SK-N-SH treated with all-trans-retinoic acid at 6 μM for 48 hours (cell line): ENCODE measurements at regions not wholly inside any gene's neighbourhood (a gene's known extent, or its start where the extent isn't known, plus 50 kb on each side); places are given as distances from the start of the nearest gene placed in this dataset.
"Not testable (repeated sequence)": the region's sequence is repeated elsewhere in the genome, so short reads cannot be mapped to it uniquely, and the experiment has no call there.

Experiments used
- ARNTL ChIP-seq: fragments of 450-650 bp; formaldehyde crosslinking; IDR thresholded peaks from 2 replicates; pipeline ENCODE4 v1.5.0; 2020; ENCODE audit warnings: low read depth, mild to moderate bottlenecking, moderate library complexity, borderline replicate concordance
- CSDC2 ChIP-seq: fragments of 250-450 bp; sonication (Bioruptor Pico); IDR thresholded peaks from 2 replicates; pipeline ENCODE4 v1.5.0; 2020; ENCODE audit warnings: mild to moderate bottlenecking, moderate library complexity
- ESRRG ChIP-seq: fragments of 250-450 bp; sonication (Bioruptor Pico); IDR thresholded peaks from 2 replicates; pipeline ENCODE4 v1.6.1; 2021; ENCODE audit warnings: mild to moderate bottlenecking
- ISL1 ChIP-seq: fragments of 250-450 bp; sonication (Bioruptor Pico); IDR thresholded peaks from 2 replicates; pipeline ENCODE4 v2.1.2; 2022; ENCODE audit warnings: mild to moderate bottlenecking, moderate library complexity
- RARB ChIP-seq: fragments of 250-450 bp; sonication (Bioruptor Pico); IDR thresholded peaks from 2 replicates; pipeline ENCODE4 v1.8.0; 2021; ENCODE audit warnings: mild to moderate bottlenecking, moderate library complexity
- ZFP3 ChIP-seq: fragments of 250-450 bp; sonication (Bioruptor Pico); IDR thresholded peaks from 2 replicates; pipeline ENCODE4 v1.5.0; 2020; ENCODE audit warnings: mild to moderate bottlenecking, moderate library complexity
- ZFP30 ChIP-seq: fragments of 450-650 bp; formaldehyde crosslinking; IDR thresholded peaks from 2 replicates; pipeline ENCODE4 v1.5.0; 2022; ENCODE audit warnings: mild to moderate bottlenecking, moderate library complexity
- ZNF8 ChIP-seq: fragments of 450-650 bp; formaldehyde crosslinking; IDR thresholded peaks from 2 replicates; pipeline ENCODE4 v1.5.0; 2020; ENCODE audit warnings: mild to moderate bottlenecking, moderate library complexity
- TF ChIP-seq, protein P1 (sequence below): fragments of 250-450 bp; sonication (Bioruptor Pico); IDR thresholded peaks from 2 replicates; pipeline ENCODE4 v1.5.0; 2020; ENCODE audit warnings: mild to moderate bottlenecking, moderate library complexity
- TF ChIP-seq, protein P2 (sequence below): fragments of 250-450 bp; sonication (Bioruptor Pico); IDR thresholded peaks from 2 replicates; pipeline ENCODE4 v1.5.1; 2021; ENCODE audit warnings: mild to moderate bottlenecking, moderate library complexity

GRCh38 chr5:102688581-102689342 is 66.3 kb upstream of the PAM start:
- not testable (repeated sequence) for TF ChIP-seq RARB (CRISPR knock-in tag); ESRRG (CRISPR knock-in tag); ARNTL; CSDC2 (CRISPR knock-in tag); ZNF8; ZFP30 (CRISPR knock-in tag); ZFP3 (CRISPR knock-in tag); ISL1 (CRISPR knock-in tag)
- TF ChIP-seq, protein P1, sequence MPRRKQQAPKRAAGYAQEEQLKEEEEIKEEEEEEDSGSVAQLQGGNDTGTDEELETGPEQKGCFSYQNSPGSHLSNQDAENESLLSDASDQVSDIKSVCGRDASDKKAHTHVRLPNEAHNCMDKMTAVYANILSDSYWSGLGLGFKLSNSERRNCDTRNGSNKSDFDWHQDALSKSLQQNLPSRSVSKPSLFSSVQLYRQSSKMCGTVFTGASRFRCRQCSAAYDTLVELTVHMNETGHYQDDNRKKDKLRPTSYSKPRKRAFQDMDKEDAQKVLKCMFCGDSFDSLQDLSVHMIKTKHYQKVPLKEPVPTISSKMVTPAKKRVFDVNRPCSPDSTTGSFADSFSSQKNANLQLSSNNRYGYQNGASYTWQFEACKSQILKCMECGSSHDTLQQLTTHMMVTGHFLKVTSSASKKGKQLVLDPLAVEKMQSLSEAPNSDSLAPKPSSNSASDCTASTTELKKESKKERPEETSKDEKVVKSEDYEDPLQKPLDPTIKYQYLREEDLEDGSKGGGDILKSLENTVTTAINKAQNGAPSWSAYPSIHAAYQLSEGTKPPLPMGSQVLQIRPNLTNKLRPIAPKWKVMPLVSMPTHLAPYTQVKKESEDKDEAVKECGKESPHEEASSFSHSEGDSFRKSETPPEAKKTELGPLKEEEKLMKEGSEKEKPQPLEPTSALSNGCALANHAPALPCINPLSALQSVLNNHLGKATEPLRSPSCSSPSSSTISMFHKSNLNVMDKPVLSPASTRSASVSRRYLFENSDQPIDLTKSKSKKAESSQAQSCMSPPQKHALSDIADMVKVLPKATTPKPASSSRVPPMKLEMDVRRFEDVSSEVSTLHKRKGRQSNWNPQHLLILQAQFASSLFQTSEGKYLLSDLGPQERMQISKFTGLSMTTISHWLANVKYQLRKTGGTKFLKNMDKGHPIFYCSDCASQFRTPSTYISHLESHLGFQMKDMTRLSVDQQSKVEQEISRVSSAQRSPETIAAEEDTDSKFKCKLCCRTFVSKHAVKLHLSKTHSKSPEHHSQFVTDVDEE (CRISPR knock-in tag) = not testable (repeated sequence)
- TF ChIP-seq, protein P2, sequence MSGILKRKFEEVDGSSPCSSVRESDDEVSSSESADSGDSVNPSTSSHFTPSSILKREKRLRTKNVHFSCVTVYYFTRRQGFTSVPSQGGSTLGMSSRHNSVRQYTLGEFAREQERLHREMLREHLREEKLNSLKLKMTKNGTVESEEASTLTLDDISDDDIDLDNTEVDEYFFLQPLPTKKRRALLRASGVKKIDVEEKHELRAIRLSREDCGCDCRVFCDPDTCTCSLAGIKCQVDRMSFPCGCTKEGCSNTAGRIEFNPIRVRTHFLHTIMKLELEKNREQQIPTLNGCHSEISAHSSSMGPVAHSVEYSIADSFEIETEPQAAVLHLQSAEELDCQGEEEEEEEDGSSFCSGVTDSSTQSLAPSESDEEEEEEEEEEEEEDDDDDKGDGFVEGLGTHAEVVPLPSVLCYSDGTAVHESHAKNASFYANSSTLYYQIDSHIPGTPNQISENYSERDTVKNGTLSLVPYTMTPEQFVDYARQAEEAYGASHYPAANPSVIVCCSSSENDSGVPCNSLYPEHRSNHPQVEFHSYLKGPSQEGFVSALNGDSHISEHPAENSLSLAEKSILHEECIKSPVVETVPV = not testable (repeated sequence)
